OCI-LY3 (cell line): ENCODE measurements at regions not wholly inside any gene's neighbourhood (a gene's known extent, or its start where the extent isn't known, plus 50 kb on each side); places are given as distances from the start of the nearest gene placed in this dataset.

Experiments used
- H2AFZ ChIP-seq: fragments of 200-600, 300-600 bp; shearing (Covaris generic); 2 replicates; pipeline ENCODE4 v1.6.0; 2014; ENCODE audit warnings: antibody characterized with exemption, low read depth, low read length
- H3K27ac ChIP-seq: fragments of 200-600, 300-600 bp; sonication (generic); 2 replicates; pipeline ENCODE4 v1.5.1; 2014; ENCODE audit warnings: mild to moderate bottlenecking, low read length, moderate library complexity, mixed read lengths
- H3K27me3 ChIP-seq: fragments of 200-600, 300-600 bp; sonication (generic); 2 replicates; pipeline ENCODE4 v1.6.1; 2014; ENCODE audit warnings: low read depth, low read length, mixed read lengths
- H3K36me3 ChIP-seq: fragments of 200-600, 300-600 bp; sonication (generic); replicated peaks from 2 replicates; pipeline ENCODE3; 2014; ENCODE audit warnings: low read depth, low read length, mixed read lengths
- H3K4me1 ChIP-seq: fragments of 300-600, 200-600 bp; sonication (generic); 2 replicates; pipeline ENCODE4 v1.6.1; 2014; ENCODE audit warnings: low read length, mixed read lengths
- H3K4me2 ChIP-seq: fragments of 200-600, 300-600 bp; sonication (generic); 2 replicates; pipeline ENCODE4 v1.6.1; 2014; ENCODE audit warnings: low read length, mixed read lengths
- H3K4me3 ChIP-seq: fragments of 300-600, 200-600 bp; sonication (generic); 2 replicates; pipeline ENCODE4 v1.5.1; 2014; ENCODE audit warnings: antibody characterized with exemption, mild to moderate bottlenecking, low read length, moderate library complexity
- H3K79me2 ChIP-seq: fragments of 300-600, 200-600 bp; shearing (Covaris generic); 2 replicates; pipeline ENCODE4 v1.6.1; 2014; ENCODE audit warnings: mild to moderate bottlenecking, low read length, mixed read lengths
- H3K9ac ChIP-seq: fragments of 300-600, 200-600 bp; shearing (Covaris generic); 2 replicates; pipeline ENCODE4 v1.6.0; 2014; ENCODE audit warnings: mild to moderate bottlenecking, low read length, moderate library complexity
- H3K9me3 ChIP-seq: fragments of 200-600, 300-600 bp; shearing (Covaris generic); 2 replicates; pipeline ENCODE4 v1.6.1; 2014; ENCODE audit warnings: low read length, mixed read lengths; ENCODE audit not compliant: insufficient read depth
- H4K20me1 ChIP-seq: fragments of 200-600, 300-600 bp; sonication (generic); 2 replicates; pipeline ENCODE4 v1.6.1; 2016; ENCODE audit warnings: low read length, mixed read lengths; ENCODE audit not compliant: insufficient read depth
- CTCF ChIP-seq: fragments of 200-600, 300-600 bp; sonication (generic); IDR thresholded peaks from 2 replicates; pipeline ENCODE4 v1.5.1; 2014; ENCODE audit warnings: antibody characterized with exemption, low read length, low read depth
- EZH2phosphoT487 ChIP-seq: fragments of 200-600 bp; shearing (Covaris generic); IDR thresholded peaks from 2 replicates; pipeline ENCODE4 v1.6.1; 2018; ENCODE audit warnings: antibody characterized with exemption, mixed run types, low read depth

GRCh38 chr13:21894091-21894490 is 223.2 kb downstream of the FGF9 start:
- Histone ChIP-seq H3K4me3 (no peak overlapping the region), H3K4me2 (no peak overlapping the region), H4K20me1 (no peaks in the 10 kb centered on the region), H3K4me1 (no peaks in the 10 kb centered on the region), H3K27ac (no peak overlapping the region), H3K9ac (no peak overlapping the region), H3K79me2 (no peaks in the 10 kb centered on the region), H3K9me3 (no peaks in the 10 kb centered on the region), H3K27me3 (0 out of 2 replicates have a peak, but pooled peaks cover 3% of the 10 kb centered on the region), H2AFZ (no peak overlapping the region), H3K36me3 (no peaks in the 10 kb centered on the region)
- no peak for TF ChIP-seq CTCF
- TF ChIP-seq EZH2phosphoT487, result no peak

GRCh38 chr13:21894703-21895699 is 224.1 kb downstream of the FGF9 start:
- H3K4me2 ChIP-seq, result no peak overlapping the region
- no peak overlapping the region for H3K27ac ChIP-seq
- 0 out of 2 replicates have a peak, but pooled peaks cover 3% of the 10 kb centered on the region for H3K27me3 ChIP-seq
- H4K20me1 ChIP-seq, result no peaks in the 10 kb centered on the region
- no peak for TF ChIP-seq CTCF
- TF ChIP-seq EZH2phosphoT487, result no peak
- H2AFZ ChIP-seq, result no peak overlapping the region
- no peaks in the 10 kb centered on the region for H3K9me3 ChIP-seq
- no peaks in the 10 kb centered on the region for H3K36me3 ChIP-seq
- no peaks in the 10 kb centered on the region for H3K79me2 ChIP-seq
- no peak overlapping the region for H3K9ac ChIP-seq
- no peak overlapping the region for H3K4me3 ChIP-seq
- H3K4me1 ChIP-seq, result no peaks in the 10 kb centered on the region

- Histone ChIP-seq H3K27me3 (0 out of 2 replicates have a peak, but pooled peaks cover 3% of the 10 kb centered on the region), H3K4me2 (no peak overlapping the region), H3K27ac (no peak overlapping the region), H4K20me1 (no peaks in the 10 kb centered on the region), H3K9ac (no peak overlapping the region), H3K36me3 (no peaks in the 10 kb centered on the region), H3K9me3 (no peaks in the 10 kb centered on the region), H3K4me3 (no peak overlapping the region), H2AFZ (no peak overlapping the region), H3K4me1 (no peaks in the 10 kb centered on the region), H3K79me2 (no peaks in the 10 kb centered on the region)
- no peak for TF ChIP-seq EZH2phosphoT487
- no peak for TF ChIP-seq CTCF
These were observed 224.9 kb downstream of the FGF9 start for GRCh38 chr13:21895779-21896178.

GRCh38 chr13:21897161-21897560 is 226.3 kb downstream of the FGF9 start:
- no peaks in the 10 kb centered on the region for H3K79me2 ChIP-seq
- H4K20me1 ChIP-seq, result no peaks in the 10 kb centered on the region
- no peaks in the 10 kb centered on the region for H3K9me3 ChIP-seq
- no peak overlapping the region for H3K27ac ChIP-seq
- no peaks in the 10 kb centered on the region for H3K4me1 ChIP-seq
- TF ChIP-seq CTCF (no peak), EZH2phosphoT487 (no peak)
- no peak overlapping the region for H2AFZ ChIP-seq
- H3K9ac ChIP-seq, result no peak overlapping the region
- no peak overlapping the region for H3K4me2 ChIP-seq
- 0 out of 2 replicates have a peak, but pooled peaks cover 3% of the 10 kb centered on the region for H3K27me3 ChIP-seq
- H3K4me3 ChIP-seq, result no peak overlapping the region
- no peaks in the 10 kb centered on the region for H3K36me3 ChIP-seq
